ENCODE measurements at regions not wholly inside any gene's neighbourhood (a gene's known extent, or its start where the extent isn't known, plus 50 kb on each side); places are given as distances from the start of the nearest gene placed in this dataset.
"Not testable (repeated sequence)": the region's sequence is repeated elsewhere in the genome, so short reads cannot be mapped to it uniquely, and the experiment has no call there.

- Histone ChIP-seq H3K4me2 (ENCODE audit: low read length) (no peak overlapping the region), H3K4me1 (ENCODE audit: insufficient read depth, low read length, poor library complexity, severe bottlenecking) (no peaks in the 10 kb centered on the region), H4K20me1 (ENCODE audit: insufficient read depth, low read length) (no peaks in the 10 kb centered on the region), H3K4me3 (ENCODE audit: low read depth, low read length, poor library complexity, severe bottlenecking) (no peak overlapping the region), H3K79me2 (ENCODE audit: insufficient read depth, low read depth, low read length) (no peaks in the 10 kb centered on the region), H2AFZ (ENCODE audit: low read length) (no peak overlapping the region), H3K9me3 (ENCODE audit: low read length) (no peaks in the 10 kb centered on the region), H3K9me2 (ENCODE audit: insufficient read depth, low read length) (no peaks in the 10 kb centered on the region), H3K27ac (ENCODE audit: low read depth, low read length, poor library complexity, severe bottlenecking) (no peak overlapping the region), H3K36me3 (ENCODE audit: insufficient read depth, low read length) (no peaks in the 10 kb centered on the region)
- no peak for TF ChIP-seq CTCF (conservative IDR thresholded peaks at IDR 0.05; ENCODE audit: low read length)
- TF ChIP-seq EZH2phosphoT487 (IDR thresholded peaks at IDR 0.05; ENCODE audit: borderline replicate concordance, low read depth, low read length), result no peak
- ChIA-PET POLR2A (no interaction called here), CTCF (ENCODE audit: unreplicated experiment) (no interaction called here)
- no TSS peak for BruUV-seq (replicated peaks)
- no peak for DNase-seq (ENCODE audit: low spot score)
- intact Hi-C loops (cut with micrococcal nuclease; ENCODE audit: unreplicated experiment), result no loop called here
Observed at GRCh38 chr20:11511821-11512220, 405.9 kb upstream of the BTBD3 start.

GRCh38 chr20:11513241-11513745, 404.4 kb upstream of the BTBD3 start:
- CTCF ChIA-PET (ENCODE audit: unreplicated experiment); intact Hi-C loops (cut with micrococcal nuclease; ENCODE audit: unreplicated experiment): not testable (repeated sequence)

GRCh38 chr20:11516448-11516847, 401.2 kb upstream of the BTBD3 start:
- H3K4me3 ChIP-seq (ENCODE audit: low read depth, low read length, poor library complexity, severe bottlenecking), result no peak overlapping the region
- H3K9me2 ChIP-seq (ENCODE audit: insufficient read depth, low read length), result no peaks in the 10 kb centered on the region
- H3K79me2 ChIP-seq (ENCODE audit: insufficient read depth, low read depth, low read length), result no peaks in the 10 kb centered on the region
- no TSS peak for BruUV-seq (replicated peaks)
- H3K4me1 ChIP-seq (ENCODE audit: insufficient read depth, low read length, poor library complexity, severe bottlenecking), result no peaks in the 10 kb centered on the region
- H4K20me1 ChIP-seq (ENCODE audit: insufficient read depth, low read length), result no peaks in the 10 kb centered on the region
- no peak for DNase-seq (ENCODE audit: low spot score)
- no peak overlapping the region for H2AFZ ChIP-seq (ENCODE audit: low read length)
- H3K27ac ChIP-seq (ENCODE audit: low read depth, low read length, poor library complexity, severe bottlenecking), result no peak overlapping the region
- TF ChIP-seq CTCF (conservative IDR thresholded peaks at IDR 0.05; ENCODE audit: low read length) (no peak), EZH2phosphoT487 (IDR thresholded peaks at IDR 0.05; ENCODE audit: borderline replicate concordance, low read depth, low read length) (no peak)
- intact Hi-C loops (cut with micrococcal nuclease; ENCODE audit: unreplicated experiment), result no loop called here
- H3K36me3 ChIP-seq (ENCODE audit: insufficient read depth, low read length), result no peaks in the 10 kb centered on the region
- ChIA-PET CTCF (ENCODE audit: unreplicated experiment) (no interaction called here), POLR2A (no interaction called here)
- H3K9me3 ChIP-seq (ENCODE audit: low read length), result no peaks in the 10 kb centered on the region
- H3K4me2 ChIP-seq (ENCODE audit: low read length), result no peak overlapping the region

More at GRCh38 chr20:11513241-11513745, 404.4 kb upstream of the BTBD3 start:
- H2AFZ ChIP-seq (ENCODE audit: low read length); H3K9me2 ChIP-seq (ENCODE audit: insufficient read depth, low read length); H3K4me2 ChIP-seq (ENCODE audit: low read length); H3K36me3 ChIP-seq (ENCODE audit: insufficient read depth, low read length); H3K9me3 ChIP-seq (ENCODE audit: low read length); H3K4me3 ChIP-seq (ENCODE audit: low read depth, low read length, poor library complexity, severe bottlenecking); H3K79me2 ChIP-seq (ENCODE audit: insufficient read depth, low read depth, low read length); DNase-seq (ENCODE audit: low spot score); H3K4me1 ChIP-seq (ENCODE audit: insufficient read depth, low read length, poor library complexity, severe bottlenecking); H3K27ac ChIP-seq (ENCODE audit: low read depth, low read length, poor library complexity, severe bottlenecking); BruUV-seq (replicated peaks); POLR2A ChIA-PET; H4K20me1 ChIP-seq (ENCODE audit: insufficient read depth, low read length): not testable (repeated sequence)
